ENCODE measurements at regions not wholly inside any gene's neighbourhood (a gene's known extent, or its start where the extent isn't known, plus 50 kb on each side); places are given as distances from the start of the nearest gene placed in this dataset.

DNA sequence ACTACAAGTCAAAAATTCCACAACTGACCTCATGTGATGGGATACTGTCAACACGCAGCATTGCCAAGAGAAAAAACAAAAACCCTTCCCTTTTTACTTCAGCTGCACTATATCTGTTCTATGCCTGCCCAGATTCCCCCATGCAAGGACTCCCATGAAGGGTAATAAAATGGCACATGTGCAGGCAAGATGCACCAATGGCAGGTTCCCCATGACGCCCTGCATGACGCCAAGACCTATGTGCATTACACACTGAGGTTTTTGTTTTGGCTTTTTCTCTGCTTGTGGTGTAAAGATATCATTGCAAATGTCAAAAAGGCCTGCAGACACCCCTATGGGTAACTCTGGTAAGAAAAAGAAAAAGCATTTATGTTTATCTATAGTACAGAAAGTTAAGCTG is 403.4 kb downstream of the HDGFL1 start:
- DNase-seq (ENCODE audit: low spot score) = no peak
- TF ChIP-seq, protein P1, sequence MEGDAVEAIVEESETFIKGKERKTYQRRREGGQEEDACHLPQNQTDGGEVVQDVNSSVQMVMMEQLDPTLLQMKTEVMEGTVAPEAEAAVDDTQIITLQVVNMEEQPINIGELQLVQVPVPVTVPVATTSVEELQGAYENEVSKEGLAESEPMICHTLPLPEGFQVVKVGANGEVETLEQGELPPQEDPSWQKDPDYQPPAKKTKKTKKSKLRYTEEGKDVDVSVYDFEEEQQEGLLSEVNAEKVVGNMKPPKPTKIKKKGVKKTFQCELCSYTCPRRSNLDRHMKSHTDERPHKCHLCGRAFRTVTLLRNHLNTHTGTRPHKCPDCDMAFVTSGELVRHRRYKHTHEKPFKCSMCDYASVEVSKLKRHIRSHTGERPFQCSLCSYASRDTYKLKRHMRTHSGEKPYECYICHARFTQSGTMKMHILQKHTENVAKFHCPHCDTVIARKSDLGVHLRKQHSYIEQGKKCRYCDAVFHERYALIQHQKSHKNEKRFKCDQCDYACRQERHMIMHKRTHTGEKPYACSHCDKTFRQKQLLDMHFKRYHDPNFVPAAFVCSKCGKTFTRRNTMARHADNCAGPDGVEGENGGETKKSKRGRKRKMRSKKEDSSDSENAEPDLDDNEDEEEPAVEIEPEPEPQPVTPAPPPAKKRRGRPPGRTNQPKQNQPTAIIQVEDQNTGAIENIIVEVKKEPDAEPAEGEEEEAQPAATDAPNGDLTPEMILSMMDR (IDR thresholded peaks at IDR 0.05; ENCODE audit: extremely low read depth, missing control alignments) = no peak

DNA sequence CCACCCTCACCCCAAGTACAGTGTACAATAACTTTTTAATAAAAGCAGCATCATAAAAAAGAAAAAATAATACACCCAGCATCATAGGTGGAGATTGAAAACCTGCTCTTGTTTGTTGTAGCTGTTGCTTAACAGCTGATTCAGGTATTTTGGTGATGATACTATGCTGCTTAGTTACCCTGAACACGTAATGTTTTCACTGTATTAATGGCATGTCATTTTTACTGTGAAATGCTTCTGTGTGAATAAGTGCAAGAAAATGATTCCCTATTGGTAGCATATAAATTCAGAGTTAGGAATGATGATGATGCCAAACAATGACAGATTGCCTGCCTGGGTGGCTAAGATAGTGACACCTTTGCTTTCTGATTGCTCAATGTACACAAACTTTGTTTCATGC is 405.7 kb downstream of the HDGFL1 start:
- DNase-seq (ENCODE audit: low spot score) = no peak
- TF ChIP-seq, protein P1 (IDR thresholded peaks at IDR 0.05; ENCODE audit: extremely low read depth, missing control alignments) = no peak

DNA sequence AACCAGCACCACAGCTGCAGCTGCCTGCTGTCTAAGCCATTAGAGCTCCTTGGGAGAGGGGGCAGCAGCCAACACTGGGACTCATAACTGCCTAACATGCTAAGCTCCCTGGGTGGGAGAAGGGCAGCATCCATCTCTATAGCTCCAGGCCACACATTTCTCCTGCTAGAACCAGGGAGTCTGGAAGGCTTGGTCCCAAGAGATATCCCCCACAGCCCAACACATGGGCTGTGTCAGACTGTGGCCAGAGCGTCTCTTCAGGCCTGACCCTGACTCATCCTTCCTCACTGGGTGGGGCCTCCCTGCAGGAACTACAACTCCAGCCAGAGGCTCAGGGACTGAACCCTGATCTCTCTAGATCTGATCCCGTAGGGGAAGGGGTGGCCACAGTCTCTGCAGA is 411.1 kb downstream of the HDGFL1 start:
- DNase-seq (ENCODE audit: low spot score) = no peak
- TF ChIP-seq, protein P1 (IDR thresholded peaks at IDR 0.05; ENCODE audit: extremely low read depth, missing control alignments) = no peak

DNA sequence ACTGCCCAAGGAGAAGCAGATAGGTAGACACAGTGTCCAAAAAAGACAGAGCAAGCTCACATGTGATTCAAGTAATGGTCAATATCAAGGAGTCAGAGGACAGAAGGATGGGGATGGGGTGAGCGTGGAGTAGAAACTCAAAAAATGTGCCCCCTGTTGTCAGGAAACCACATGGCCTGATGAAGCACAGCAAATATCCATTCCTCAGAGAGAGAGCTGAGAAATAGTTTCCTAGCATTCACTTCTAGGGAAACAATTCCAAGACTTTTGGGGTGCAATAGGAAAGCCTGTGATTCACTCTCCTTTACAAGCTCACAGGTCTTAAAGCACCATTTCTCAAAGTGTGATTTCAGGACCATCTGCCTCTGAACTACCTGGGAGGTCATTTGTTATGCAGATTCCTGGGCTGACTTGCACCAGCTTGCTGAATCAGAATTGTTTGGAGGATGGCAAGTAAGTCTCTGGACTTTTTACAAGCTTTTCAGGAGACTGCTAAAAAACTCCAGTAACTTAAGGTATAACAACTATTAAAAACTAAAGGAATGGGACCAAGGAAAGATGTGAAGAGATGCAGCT is 432.8 kb downstream of the HDGFL1 start:
- no peak for DNase-seq (ENCODE audit: low spot score)
- TF ChIP-seq, protein P1 (IDR thresholded peaks at IDR 0.05; ENCODE audit: extremely low read depth, missing control alignments) = no peak

DNA sequence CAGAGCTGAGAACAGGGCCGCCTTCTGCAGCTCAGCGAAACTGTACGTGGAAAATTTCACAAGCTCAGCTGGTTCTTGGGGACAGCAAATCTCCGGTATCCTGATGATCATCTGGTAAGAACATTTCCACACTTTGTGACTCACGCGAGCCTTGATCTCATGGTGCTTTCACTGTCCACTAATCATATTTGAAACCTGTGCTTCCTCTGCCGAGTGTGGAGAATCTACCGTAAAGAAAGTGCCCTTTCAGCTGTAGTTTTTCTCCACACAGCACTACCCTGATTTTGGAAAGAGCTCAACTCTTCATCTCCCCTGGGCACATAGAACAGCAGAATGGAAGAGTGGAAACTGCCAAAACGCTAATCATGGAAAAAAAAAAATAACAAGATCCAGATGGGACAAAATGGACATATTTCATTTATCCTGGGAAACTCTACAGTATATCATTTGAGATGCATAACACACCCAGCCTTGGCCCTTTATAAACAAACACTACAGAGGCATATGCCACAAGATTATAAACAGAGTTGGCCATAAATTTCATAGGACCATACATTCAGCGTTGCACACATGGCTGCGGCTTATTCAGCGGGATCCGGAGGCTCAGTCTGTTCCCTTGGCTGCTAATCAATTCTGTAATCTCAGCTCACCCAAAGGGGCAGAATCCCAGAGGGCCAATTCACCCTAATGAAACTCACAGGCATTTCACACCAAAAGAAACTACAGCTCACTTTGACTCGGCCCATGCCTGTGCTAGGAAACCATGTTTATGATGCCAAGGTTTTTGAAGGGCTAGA is 434.5 kb downstream of the HDGFL1 start:
- DNase-seq (ENCODE audit: low spot score) = no peak
- TF ChIP-seq, protein P1 (IDR thresholded peaks at IDR 0.05; ENCODE audit: extremely low read depth, missing control alignments) = no peak

DNA sequence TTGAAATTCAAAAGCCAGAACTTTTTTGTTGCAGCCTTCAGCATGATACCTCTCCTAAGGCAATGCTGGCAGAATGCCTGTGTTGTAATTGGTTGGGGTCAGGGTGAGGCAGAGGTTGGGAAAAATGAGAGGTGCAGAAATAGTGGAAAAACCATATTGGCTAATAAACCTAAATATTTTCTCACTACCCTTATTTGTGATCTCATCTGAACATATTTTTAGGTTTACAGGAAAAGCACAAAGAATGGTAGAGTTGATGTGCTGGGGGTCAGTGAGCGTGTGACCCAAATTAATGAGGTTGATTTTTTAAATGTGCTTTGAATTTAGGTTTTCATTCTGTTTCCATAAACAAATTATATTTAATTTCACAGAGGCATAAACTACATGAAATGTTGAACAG is 437.3 kb downstream of the HDGFL1 start:
- TF ChIP-seq, protein P1 (IDR thresholded peaks at IDR 0.05; ENCODE audit: extremely low read depth, missing control alignments) = no peak
- no peak for DNase-seq (ENCODE audit: low spot score)

DNA sequence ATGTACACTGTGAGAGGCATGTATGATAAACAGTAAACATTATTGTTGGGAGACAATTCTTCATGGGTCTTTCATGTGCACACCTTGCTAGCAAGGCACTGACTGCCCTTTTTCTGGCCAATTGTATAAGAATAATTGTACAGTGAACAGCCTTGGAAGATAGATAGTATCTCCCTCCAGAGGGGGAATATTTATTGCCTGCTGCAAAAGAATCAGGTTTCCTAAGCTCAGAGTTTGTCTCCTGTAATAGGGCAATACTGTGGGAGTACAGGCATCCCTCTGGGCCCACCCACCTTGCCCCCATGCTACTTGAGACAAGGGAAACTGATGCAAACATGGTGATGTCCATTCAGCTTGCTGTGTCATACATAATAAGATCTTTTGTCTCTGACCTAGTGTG is 442.2 kb downstream of the HDGFL1 start:
- TF ChIP-seq, protein P1 (IDR thresholded peaks at IDR 0.05; ENCODE audit: extremely low read depth, missing control alignments) = no peak
- no peak for DNase-seq (ENCODE audit: low spot score)
